Uterus (tissue), 2 donors: ENCODE measurements at regions not wholly inside any gene's neighbourhood (a gene's known extent, or its start where the extent isn't known, plus 50 kb on each side); places are given as distances from the start of the nearest gene placed in this dataset.

Source experiments
- POLR2A ChIP-seq, 2 donors: fragments of 450-650 bp; IDR thresholded peaks; one replicate each; pipeline ENCODE4 v1.6.1; 2016; ENCODE audit warnings: antibody characterized with exemption in 2 of 2, mild to moderate bottlenecking in 1 of 2, moderate library complexity in 1 of 2
- TF ChIP-seq, protein P1 (sequence below), 4 experiments: fragments of 200-600 bp in 2 of 4; fragments of 450-650 bp in 2 of 4; sonication (generic) in 2 of 4; IDR thresholded peaks; one replicate each; pipeline ENCODE4 v1.5.1; 2016 to 2019; ENCODE audit warnings: antibody characterized with exemption in 4 of 4, mild to moderate bottlenecking in 2 of 4, moderate library complexity in 1 of 4

DNA sequence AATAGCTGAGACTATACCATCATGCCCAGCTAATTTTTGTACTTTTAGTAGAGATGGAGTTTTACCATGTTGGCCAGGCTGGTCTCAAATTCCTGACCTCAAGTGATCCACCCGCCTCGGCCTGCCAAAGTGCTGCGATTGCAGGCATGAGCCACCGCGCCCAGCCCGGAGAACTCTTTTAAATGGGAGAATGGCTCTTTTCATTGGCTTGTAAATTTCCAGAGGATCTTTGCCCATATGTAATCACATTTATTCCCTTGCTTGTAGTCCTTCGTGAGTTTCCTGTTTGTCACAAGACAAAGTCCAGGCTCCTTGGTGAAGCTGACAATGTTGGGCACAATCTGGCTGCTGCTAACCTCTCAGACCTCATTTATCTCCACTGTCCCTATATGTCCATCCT lies 135.1 kb downstream of the CEP57L1 start:
- TF ChIP-seq, protein P1, sequence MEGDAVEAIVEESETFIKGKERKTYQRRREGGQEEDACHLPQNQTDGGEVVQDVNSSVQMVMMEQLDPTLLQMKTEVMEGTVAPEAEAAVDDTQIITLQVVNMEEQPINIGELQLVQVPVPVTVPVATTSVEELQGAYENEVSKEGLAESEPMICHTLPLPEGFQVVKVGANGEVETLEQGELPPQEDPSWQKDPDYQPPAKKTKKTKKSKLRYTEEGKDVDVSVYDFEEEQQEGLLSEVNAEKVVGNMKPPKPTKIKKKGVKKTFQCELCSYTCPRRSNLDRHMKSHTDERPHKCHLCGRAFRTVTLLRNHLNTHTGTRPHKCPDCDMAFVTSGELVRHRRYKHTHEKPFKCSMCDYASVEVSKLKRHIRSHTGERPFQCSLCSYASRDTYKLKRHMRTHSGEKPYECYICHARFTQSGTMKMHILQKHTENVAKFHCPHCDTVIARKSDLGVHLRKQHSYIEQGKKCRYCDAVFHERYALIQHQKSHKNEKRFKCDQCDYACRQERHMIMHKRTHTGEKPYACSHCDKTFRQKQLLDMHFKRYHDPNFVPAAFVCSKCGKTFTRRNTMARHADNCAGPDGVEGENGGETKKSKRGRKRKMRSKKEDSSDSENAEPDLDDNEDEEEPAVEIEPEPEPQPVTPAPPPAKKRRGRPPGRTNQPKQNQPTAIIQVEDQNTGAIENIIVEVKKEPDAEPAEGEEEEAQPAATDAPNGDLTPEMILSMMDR (IDR thresholded peaks at IDR 0.05): no peak
- no peak for TF ChIP-seq POLR2A (IDR thresholded peaks at IDR 0.05)
